ENCODE measurements at regions not wholly inside any gene's neighbourhood (a gene's known extent, or its start where the extent isn't known, plus 50 kb on each side); places are given as distances from the start of the nearest gene placed in this dataset.

- H3K36me3 Mint-ChIP-seq (ENCODE audit: insufficient read depth in 1 of 3, low read depth in 3 of 3) = peaks cover 19 to 20% (median 19%) of the 10 kb centered on the region in 3 experiments
- H3K23ac ChIP-seq (ENCODE audit: insufficient read length, low read depth, low read length) = no peak overlapping the region
- H3K4me1 ChIP-seq (ENCODE audit: insufficient read depth, low read length) = no peaks in the 10 kb centered on the region
- no peak overlapping the region for H2AFZ ChIP-seq (ENCODE audit: low read length)
- H3K27ac ChIP-seq (ENCODE audit: insufficient read length, low read depth, low read length) = no peak overlapping the region
- H3K9me3 Mint-ChIP-seq = peaks cover 54 to 55% of the 10 kb centered on the region in 2 experiments
- no peak overlapping the region for H3K4ac ChIP-seq (ENCODE audit: low read depth, low read length)
- H3K4me3 Mint-ChIP-seq = peak overlapping the region in 1 of 2 experiments; percentile 42; a peak in 1 of 5 replicates
- peaks cover 0 to 4% of the 10 kb centered on the region in 2 experiments; a peak in 1 of 4 replicates for H3K4me1 Mint-ChIP-seq
- no peak overlapping the region for H3K14ac ChIP-seq (ENCODE audit: insufficient read depth, low read length)
- H3K9me3 ChIP-seq (ENCODE audit: control insufficient read depth, low read depth, low read length) = peaks cover 24% of the 10 kb centered on the region
- no peaks in the 10 kb centered on the region for H3K27me3 ChIP-seq (ENCODE audit: insufficient read depth, low read length)
- WGBS (ENCODE audit: extremely low coverage, insufficient read length, low lambda C conversion rate) = no CpG with 5 or more reads among the region's 2 CpGs
- no peak for TF ChIP-seq CTCF (conservative IDR thresholded peaks at IDR 0.05)
- H3K56ac ChIP-seq (ENCODE audit: insufficient read length, low read depth, low read length) = no peak overlapping the region
- no peak overlapping the region for H2BK5ac ChIP-seq (ENCODE audit: insufficient read length, low read length)
- no peaks in the 10 kb centered on the region for H3K23me2 ChIP-seq (ENCODE audit: insufficient read length, low read depth, low read length, poor library complexity, severe bottlenecking)
- H3K18ac ChIP-seq (ENCODE audit: insufficient read length, low read depth, low read length) = no peak overlapping the region
- no peak overlapping the region for H2BK12ac ChIP-seq (ENCODE audit: insufficient read length, low read depth, low read length)
- peaks cover 16% of the 10 kb centered on the region for H3K27me3 Mint-ChIP-seq (ENCODE audit: low read depth)
- H4K91ac ChIP-seq (ENCODE audit: insufficient read length, low read depth, low read length) = no peak overlapping the region
- no peak overlapping the region for H2BK120ac ChIP-seq (ENCODE audit: low read depth, low read length, poor library complexity, severe bottlenecking)
- H4K8ac ChIP-seq (replicated peaks; ENCODE audit: insufficient read length, low read depth, low read length) = no peak overlapping the region
- no peak for DNase-seq
- no peak overlapping the region for H2BK20ac ChIP-seq (ENCODE audit: low read depth, low read length, poor library complexity, severe bottlenecking)
- no peaks in the 10 kb centered on the region for H4K20me1 ChIP-seq (ENCODE audit: control insufficient read depth, insufficient read depth, insufficient read length)
- H3K9ac ChIP-seq (ENCODE audit: extremely low read depth, insufficient read length, low read length) = no peak overlapping the region
- no peak overlapping the region for H2BK15ac ChIP-seq (ENCODE audit: low read depth, low read length)
- H3K27ac Mint-ChIP-seq = no peak overlapping the region
- H2AK5ac ChIP-seq (ENCODE audit: insufficient read length, low read length) = no peak overlapping the region
- no peaks in the 10 kb centered on the region for H3K79me1 ChIP-seq (ENCODE audit: insufficient read depth, low read depth, low read length, poor library complexity, severe bottlenecking)
- no peaks in the 10 kb centered on the region for H3K79me2 ChIP-seq (ENCODE audit: insufficient read depth, low read length)
- H4K5ac ChIP-seq (ENCODE audit: insufficient read length, low read depth, low read length) = no peak overlapping the region
- H3K4me2 ChIP-seq (ENCODE audit: insufficient read depth, insufficient read length, low read length) = no peak overlapping the region
- H3T11ph ChIP-seq (ENCODE audit: low read length) = no peak overlapping the region
Observed at GRCh38 chr10:131777921-131778320, 122.9 kb upstream of the PPP2R2D start.
